GM12878 (cell line): ENCODE measurements at regions not wholly inside any gene's neighbourhood (a gene's known extent, or its start where the extent isn't known, plus 50 kb on each side); places are given as distances from the start of the nearest gene placed in this dataset.

Source experiments
- ATAC-seq: fragments of 200-7000 bp; cut with Tn5 transposase; 3 replicates; pipeline ENCODE4 v1.9.1; 2020; ENCODE audit warnings: mild to moderate bottlenecking, moderate library complexity
- BruUV-seq: library from RNA; stranded (reverse); fragments of 400-500 nt; replicated peaks from 2 replicates; lab custom pipeline; 2021; lab: Mats Ljungman, UMichigan
- CTCF ChIA-PET: fragments of 300-600 bp; sonication (Branson Sonifier 250); formaldehyde crosslinking; extraction: SDS; loops from one replicate; lab custom pipeline; 2021; ENCODE audit warnings: inconsistent platforms; lab: Yijun Ruan, JAX
- POLR2A ChIA-PET: fragments of 350-600 bp; formaldehyde crosslinking; extraction: SDS; loops from one replicate; lab custom pipeline; 2021; ENCODE audit warnings: inconsistent platforms; lab: Charles Lee
- RAD21 ChIA-PET: fragments of 300-600 bp; sonication (Branson Sonifier 250); formaldehyde crosslinking; loops from one replicate; lab custom pipeline; 2023; ENCODE audit warnings: antibody characterized with exemption; ENCODE audit not compliant: unreplicated experiment; lab: Charles Lee
- SMC1A ChIA-PET: fragments of 300-600 bp; sonication (Branson Sonifier 250); formaldehyde crosslinking; loops from one replicate; lab custom pipeline; 2023; ENCODE audit not compliant: unreplicated experiment, uncharacterized antibody; lab: Charles Lee
- DNase-seq: peaks from one replicate; pipeline ENCODE4 v3.0.0-alpha.2; 2011; ENCODE audit warnings: low read depth, low spot score
- FAIRE-seq: peaks from 3 replicates; lab custom pipeline; 2011; peaks lifted over from hg19 to GRCh38; lab: Jason Lieb, UNC
- H2AFZ ChIP-seq: 2 replicates; pipeline ENCODE4 v1.6.0; 2011; ENCODE audit warnings: low read depth, low read length, control low read depth; ENCODE audit not compliant: control insufficient read depth
- H3K27ac ChIP-seq: 2 replicates; pipeline ENCODE4 v1.5.1; 2011; ENCODE audit warnings: control low read depth; ENCODE audit not compliant: control insufficient read depth, insufficient read depth
- H3K27me3 ChIP-seq, 2 experiments: replicated peaks in 1 of 2; 2 replicates each; pipeline versions ENCODE4 v1.6.0 to v1.6.1; 2011; ENCODE audit warnings: low read length in 1 of 2; ENCODE audit not compliant: control insufficient read depth in 2 of 2, insufficient read depth in 2 of 2
- H3K36me3 ChIP-seq, 2 experiments: 2 replicates each; pipeline ENCODE4 v1.5.1; 2011; ENCODE audit warnings: low read length in 1 of 2; ENCODE audit not compliant: control insufficient read depth in 2 of 2, insufficient read depth in 2 of 2
- H3K4me1 ChIP-seq: 2 replicates; pipeline ENCODE4 v1.6.1; 2011; ENCODE audit warnings: mild to moderate bottlenecking, low read length, moderate library complexity, mixed read lengths; ENCODE audit not compliant: control insufficient read depth, insufficient read depth
- H3K4me2 ChIP-seq: 2 replicates; pipeline ENCODE4 v1.6.0; 2011; ENCODE audit warnings: control low read depth; ENCODE audit not compliant: control insufficient read depth, insufficient read depth
- H3K4me3 ChIP-seq: fragments of 200-600 bp; sonication (generic); 2 replicates; pipeline ENCODE4 v1.5.1; 2016
- H3K79me2 ChIP-seq: 2 replicates; pipeline ENCODE4 v1.6.0; 2011; ENCODE audit warnings: low read length; ENCODE audit not compliant: control insufficient read depth, insufficient read depth
- H3K9ac ChIP-seq: 2 replicates; pipeline ENCODE4 v1.8.0; 2011; ENCODE audit warnings: low read length, control low read depth, mixed read lengths; ENCODE audit not compliant: control insufficient read depth, insufficient read depth
- H3K9me3 ChIP-seq: replicated peaks from 3 replicates; pipeline ENCODE4 v1.5.1; 2011; ENCODE audit warnings: mild to moderate bottlenecking, low read length; ENCODE audit not compliant: control insufficient read depth, insufficient read depth
- H4K20me1 ChIP-seq: 2 replicates; pipeline ENCODE4 v1.6.0; 2011; ENCODE audit not compliant: control insufficient read depth, insufficient read depth
- BCLAF1 ChIP-seq: fragments of 450-650 bp; IDR thresholded peaks from 2 replicates; pipeline ENCODE4 v1.6.1; 2017; ENCODE audit warnings: antibody characterized with exemption, mild to moderate bottlenecking, moderate library complexity
- CTCF ChIP-seq, 3 experiments: IDR thresholded peaks in 2 of 3; conservative IDR thresholded peaks in 1 of 3; 2 replicates each; pipeline ENCODE4 v1.5.1; 2011; ENCODE audit warnings: low read depth in 3 of 3, low read length in 3 of 3, mild to moderate bottlenecking in 3 of 3, control low read depth in 2 of 3, moderate library complexity in 2 of 3, inconsistent platforms in 1 of 3, mixed read lengths in 1 of 3; ENCODE audit not compliant: control insufficient read depth in 2 of 3, insufficient read depth in 1 of 3; ENCODE audit errors: extremely low read depth in 1 of 3
- E2F8 ChIP-seq: fragments of 450-650 bp; IDR thresholded peaks from 2 replicates; pipeline ENCODE4 v1.6.1; 2018; ENCODE audit warnings: mild to moderate bottlenecking, low read depth, moderate library complexity; ENCODE audit not compliant: partially characterized antibody
- E4F1 ChIP-seq: fragments of 450-650 bp; IDR thresholded peaks from 2 replicates; pipeline ENCODE4 v1.6.1; 2018; ENCODE audit warnings: borderline replicate concordance, mild to moderate bottlenecking; ENCODE audit not compliant: partially characterized antibody
- KLF5 ChIP-seq: fragments of 450-650 bp; IDR thresholded peaks from 2 replicates; pipeline ENCODE4 v1.6.1; 2014; ENCODE audit warnings: mild to moderate bottlenecking; ENCODE audit not compliant: partially characterized antibody
- NFYB ChIP-seq: IDR thresholded peaks from 2 replicates; pipeline ENCODE4 v1.6.1; 2011; ENCODE audit warnings: low read depth, mild to moderate bottlenecking, low read length, improper control_type of control experiment, moderate library complexity; ENCODE audit not compliant: insufficient read depth
- PML ChIP-seq: IDR thresholded peaks from 2 replicates; pipeline ENCODE4 v1.6.1; 2012; ENCODE audit warnings: low read length, inconsistent platforms
- POLR2AphosphoS5 ChIP-seq: IDR thresholded peaks from 2 replicates; pipeline ENCODE4 v1.6.1; 2011; ENCODE audit warnings: mild to moderate bottlenecking, low read length, inconsistent platforms
- RB1 ChIP-seq: fragments of 450-650 bp; formaldehyde crosslinking; IDR thresholded peaks from 2 replicates; pipeline ENCODE4 v1.6.1; 2017; ENCODE audit warnings: mild to moderate bottlenecking, borderline replicate concordance
- SKIL ChIP-seq: fragments of 450-650 bp; IDR thresholded peaks from 2 replicates; pipeline ENCODE4 v1.6.1; 2017; ENCODE audit warnings: mild to moderate bottlenecking, low read depth, inconsistent platforms; ENCODE audit not compliant: poor library complexity, severe bottlenecking
- SMAD5 ChIP-seq: IDR thresholded peaks from 2 replicates; pipeline ENCODE4 v1.6.1; 2016; ENCODE audit warnings: antibody characterized with exemption, low read depth
- in situ Hi-C: fragments of 300-500 bp; cut with MboI; formaldehyde crosslinking; loops from 9 replicates; pipeline ENCODE4 v1.14.3; 2018; ENCODE audit warnings: mixed read lengths
- intact Hi-C: fragments of 100-400 bp; cut with micrococcal nuclease; formaldehyde crosslinking; loops from one replicate; pipeline ENCODE4 v1.14.2; 2022; ENCODE audit not compliant: unreplicated experiment

GRCh38 chr2:19256121-19256601, 102.3 kb downstream of the OSR1 start (continued):
- TF ChIP-seq SKIL (no peak), NFYB (no peak), E4F1 (no peak), BCLAF1 (no peak), PML (no peak)

- H3K27me3 ChIP-seq = no peaks in the 10 kb centered on the region
- no peak overlapping the region for H3K4me2 ChIP-seq
- ChIA-PET POLR2A (no interaction called here), CTCF (no interaction called here), RAD21 (no interaction called here), SMC1A (no interaction called here)
- no peak overlapping the region for H3K9ac ChIP-seq
- in situ Hi-C loops = no loop called here
- H3K79me2 ChIP-seq = no peaks in the 10 kb centered on the region
- no peaks in the 10 kb centered on the region for H3K9me3 ChIP-seq
- FAIRE-seq = no peak
- intact Hi-C loops = no loop called here
- no peaks in the 10 kb centered on the region for H3K4me1 ChIP-seq
- H3K27ac ChIP-seq = no peak overlapping the region
- DNase-seq = no peak
- H3K36me3 ChIP-seq = no peaks in the 10 kb centered on the region
- no peaks in the 10 kb centered on the region for H4K20me1 ChIP-seq
- no peak overlapping the region for H3K4me3 ChIP-seq
- BruUV-seq = no TSS peak
- no peak overlapping the region for H2AFZ ChIP-seq
- no peak for ATAC-seq
- TF ChIP-seq RB1 (no peak), KLF5 (no peak), SMAD5 (no peak), CTCF (IDR thresholded peaks at IDR 0.05 in 2 of 3, conservative IDR thresholded peaks at IDR 0.05 in 1 of 3; ENCODE audit: control insufficient read depth in 2 of 3, extremely low read depth in 1 of 3, insufficient read depth in 1 of 3, low read depth in 3 of 3, low read length in 3 of 3) (no peak), POLR2AphosphoS5 (no peak), E2F8 (no peak)
These were observed 102.9 kb downstream of the OSR1 start for GRCh38 chr2:19255481-19255880.
